ENCODE measurements at regions not wholly inside any gene's neighbourhood (a gene's known extent, or its start where the extent isn't known, plus 50 kb on each side); places are given as distances from the start of the nearest gene placed in this dataset.

DNA sequence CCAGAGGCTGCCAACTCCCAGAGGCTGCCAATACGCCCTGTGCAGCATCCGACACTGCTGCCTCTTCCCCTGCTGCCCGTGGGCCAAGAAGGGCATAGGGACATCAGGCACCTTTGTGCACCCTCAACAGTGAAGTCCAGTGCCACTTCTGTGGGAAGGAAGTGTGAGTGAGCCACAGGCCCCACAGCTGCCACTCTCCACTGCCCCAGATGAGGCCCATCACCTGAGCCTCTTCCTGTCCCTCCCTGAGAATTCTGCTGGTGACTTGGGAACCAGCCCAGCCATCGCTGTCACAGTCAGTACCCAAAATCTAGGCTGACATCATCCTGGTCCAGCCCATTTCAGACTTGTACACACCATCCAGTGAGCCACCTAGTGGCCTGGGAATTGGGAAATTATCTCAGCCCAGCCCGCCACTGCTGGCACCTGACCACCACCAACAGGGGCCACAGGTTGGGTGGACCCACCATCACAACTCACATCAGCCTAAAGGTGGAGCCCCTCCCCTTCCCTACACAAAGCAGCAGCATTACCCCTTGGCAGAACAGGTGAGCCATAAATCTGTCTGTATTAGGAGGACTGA is 733.9 kb upstream of the KLHL1 start:
- Histone ChIP-seq H3K9me3 (no peaks in the 10 kb centered on the region), H3K36me3 (no peaks in the 10 kb centered on the region), H3K27ac (no peak overlapping the region), H3K27me3 (no peaks in the 10 kb centered on the region), H3K4me1 (ENCODE audit: insufficient read depth) (no peaks in the 10 kb centered on the region), H3K4me3 (no peak overlapping the region)
- WGBS, 3 donors = 79 to 95% (median 88%) methylated on average over 5 of the region's 5 CpGs
- TF ChIP-seq, protein P1, sequence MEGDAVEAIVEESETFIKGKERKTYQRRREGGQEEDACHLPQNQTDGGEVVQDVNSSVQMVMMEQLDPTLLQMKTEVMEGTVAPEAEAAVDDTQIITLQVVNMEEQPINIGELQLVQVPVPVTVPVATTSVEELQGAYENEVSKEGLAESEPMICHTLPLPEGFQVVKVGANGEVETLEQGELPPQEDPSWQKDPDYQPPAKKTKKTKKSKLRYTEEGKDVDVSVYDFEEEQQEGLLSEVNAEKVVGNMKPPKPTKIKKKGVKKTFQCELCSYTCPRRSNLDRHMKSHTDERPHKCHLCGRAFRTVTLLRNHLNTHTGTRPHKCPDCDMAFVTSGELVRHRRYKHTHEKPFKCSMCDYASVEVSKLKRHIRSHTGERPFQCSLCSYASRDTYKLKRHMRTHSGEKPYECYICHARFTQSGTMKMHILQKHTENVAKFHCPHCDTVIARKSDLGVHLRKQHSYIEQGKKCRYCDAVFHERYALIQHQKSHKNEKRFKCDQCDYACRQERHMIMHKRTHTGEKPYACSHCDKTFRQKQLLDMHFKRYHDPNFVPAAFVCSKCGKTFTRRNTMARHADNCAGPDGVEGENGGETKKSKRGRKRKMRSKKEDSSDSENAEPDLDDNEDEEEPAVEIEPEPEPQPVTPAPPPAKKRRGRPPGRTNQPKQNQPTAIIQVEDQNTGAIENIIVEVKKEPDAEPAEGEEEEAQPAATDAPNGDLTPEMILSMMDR (IDR thresholded peaks at IDR 0.05) = no peak
- TF ChIP-seq POLR2A (IDR thresholded peaks at IDR 0.05) = no peak
- DNase-seq = no peak
- intact Hi-C loops (cut with DNase I) = no loop called here

GRCh38 chr13:70841240-70842061 is 733.2 kb upstream of the KLHL1 start:
- no peak for TF ChIP-seq POLR2A (IDR thresholded peaks at IDR 0.05)
- TF ChIP-seq, protein P1 (IDR thresholded peaks at IDR 0.05) = no peak
- no peak for TF ChIP-seq EP300 (IDR thresholded peaks at IDR 0.05)
- no peak for DNase-seq
- no peaks in the 10 kb centered on the region for H3K27me3 ChIP-seq
- H3K9me3 ChIP-seq = no peaks in the 10 kb centered on the region
- H3K27ac ChIP-seq = no peak overlapping the region
- H3K36me3 ChIP-seq = no peaks in the 10 kb centered on the region
- no peaks in the 10 kb centered on the region for H3K4me1 ChIP-seq (ENCODE audit: insufficient read depth)
- no peak overlapping the region for H3K4me3 ChIP-seq
- 78 to 80% (median 79%) methylated on average over 11 to 12 of the region's 12 CpGs for WGBS, 3 donors
- intact Hi-C loops (cut with DNase I) = no loop called here

DNA sequence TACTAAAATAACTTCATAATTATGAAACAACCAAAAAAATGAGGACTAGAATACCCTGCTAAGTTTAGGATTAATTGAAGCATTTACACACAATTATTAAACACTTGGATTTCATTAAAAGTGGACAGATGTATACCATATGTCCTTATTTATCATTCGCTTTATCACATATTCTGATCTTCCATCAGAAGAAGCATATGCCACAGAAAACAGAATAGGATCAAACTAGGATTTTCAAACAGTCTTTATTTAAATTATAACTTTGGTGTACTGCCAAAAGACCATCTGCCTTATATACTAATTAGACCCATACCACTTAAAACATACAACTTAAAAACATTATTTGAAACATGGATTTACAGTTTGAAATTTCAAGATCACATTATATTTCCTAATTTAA is 727.1 kb upstream of the KLHL1 start:
- Histone ChIP-seq H3K36me3 (no peaks in the 10 kb centered on the region), H3K4me3 (no peak overlapping the region), H3K27ac (no peak overlapping the region), H3K27me3 (no peaks in the 10 kb centered on the region), H3K4me1 (ENCODE audit: insufficient read depth) (no peaks in the 10 kb centered on the region), H3K9me3 (no peaks in the 10 kb centered on the region)
- WGBS, 3 donors = 79 to 96% (median 84%) methylated on average over 1 of the region's 1 CpG
- no peak for DNase-seq
- no peak for TF ChIP-seq EP300 (IDR thresholded peaks at IDR 0.05)
- TF ChIP-seq, protein P1 (IDR thresholded peaks at IDR 0.05) = no peak
- TF ChIP-seq POLR2A (IDR thresholded peaks at IDR 0.05) = no peak
- intact Hi-C loops (cut with DNase I) = no loop called here

DNA sequence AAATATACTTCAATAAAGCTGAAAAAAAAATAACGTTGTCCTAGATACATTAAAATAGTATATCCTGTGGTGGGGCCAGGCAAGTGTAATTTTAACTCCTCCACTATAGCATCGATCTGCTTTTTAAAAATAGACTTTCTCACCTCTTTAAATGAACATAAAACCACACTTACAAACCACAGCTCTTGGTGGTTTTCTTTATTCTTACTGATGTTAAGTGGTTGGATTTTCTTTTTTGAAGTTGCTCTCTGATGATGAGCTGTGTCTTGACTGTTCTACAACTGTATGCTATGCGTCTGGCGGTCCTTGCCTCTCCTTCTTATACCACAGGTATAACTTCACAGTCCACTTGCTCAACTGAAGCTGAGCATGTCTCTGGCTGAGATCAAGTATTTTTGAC is 721.5 kb upstream of the KLHL1 start:
- H3K27ac ChIP-seq = no peak overlapping the region
- no peaks in the 10 kb centered on the region for H3K36me3 ChIP-seq
- WGBS, 3 donors = 57 to 86% (median 84%) methylated on average over 4 of the region's 4 CpGs
- intact Hi-C loops (cut with DNase I) = no loop called here
- no peaks in the 10 kb centered on the region for H3K4me1 ChIP-seq (ENCODE audit: insufficient read depth)
- H3K4me3 ChIP-seq = no peak overlapping the region
- no peaks in the 10 kb centered on the region for H3K27me3 ChIP-seq
- TF ChIP-seq, protein P1 (IDR thresholded peaks at IDR 0.05) = no peak
- no peak for TF ChIP-seq EP300 (IDR thresholded peaks at IDR 0.05)
- TF ChIP-seq POLR2A (IDR thresholded peaks at IDR 0.05) = no peak
- no peak for DNase-seq
- no peaks in the 10 kb centered on the region for H3K9me3 ChIP-seq

Data from ovary (tissue), 7 donors.